Sigmoid colon (tissue), 4 donors: ENCODE measurements at regions not wholly inside any gene's neighbourhood (a gene's known extent, or its start where the extent isn't known, plus 50 kb on each side); places are given as distances from the start of the nearest gene placed in this dataset.

Source experiments
- CTCF ChIP-seq, 4 experiments: fragments of 450-650 bp in 3 of 4; fragments of 200-600 bp in 1 of 4; IDR thresholded peaks; one replicate each; pipeline ENCODE4 v1.5.1; 2016 to 2019; ENCODE audit warnings: antibody characterized with exemption in 4 of 4, mild to moderate bottlenecking in 3 of 4, moderate library complexity in 2 of 4
- EP300 ChIP-seq, 4 donors: sonication (generic); formaldehyde crosslinking; IDR thresholded peaks; one replicate each; pipeline ENCODE4 v1.6.1; 2017; ENCODE audit warnings: antibody characterized with exemption in 4 of 4
- POLR2A ChIP-seq, 2 donors: fragments of 450-650 bp; IDR thresholded peaks; one replicate each; pipeline ENCODE4 v1.6.1; 2016; ENCODE audit warnings: antibody characterized with exemption in 2 of 2, mild to moderate bottlenecking in 2 of 2, moderate library complexity in 2 of 2
- POLR2AphosphoS5 ChIP-seq, 4 donors: sonication (generic); formaldehyde crosslinking; IDR thresholded peaks; one replicate each; pipeline ENCODE4 v1.6.1; 2017; ENCODE audit warnings: antibody characterized with exemption in 4 of 4

GRCh38 chr19:30852168-30852567 lies 480.0 kb downstream of the ZNF536 start:
- no peak for TF ChIP-seq POLR2AphosphoS5 (IDR thresholded peaks at IDR 0.05)
- no peak for TF ChIP-seq CTCF (IDR thresholded peaks at IDR 0.05)
- no peak for TF ChIP-seq POLR2A (IDR thresholded peaks at IDR 0.05)
- no peak for TF ChIP-seq EP300 (IDR thresholded peaks at IDR 0.05)
